Prostate gland (tissue), 2 donors: ENCODE measurements at regions not wholly inside any gene's neighbourhood (a gene's known extent, or its start where the extent isn't known, plus 50 kb on each side); places are given as distances from the start of the nearest gene placed in this dataset.

Source experiments
- DNase-seq: peaks from one replicate; pipeline ENCODE4 v3.0.0-alpha.2; 2019; ENCODE audit warnings: low spot score
- H3K27ac ChIP-seq, 2 donors: fragments of 200-600 bp; sonication (generic); 2 replicates each; pipeline ENCODE4 v1.5.1; 2017 to 2019
- H3K27me3 ChIP-seq: fragments of 200-600 bp; sonication (generic); replicated peaks from 2 replicates; pipeline ENCODE4 v1.5.1; 2019; ENCODE audit not compliant: insufficient read depth
- H3K36me3 ChIP-seq, 2 donors: fragments of 200-600 bp; sonication (generic); 1 replicate in 1 of 2; 2 replicates in 1 of 2; pipeline versions ENCODE4 v1.5.1 to v1.8.1; 2017 to 2019
- H3K4me1 ChIP-seq: fragments of 200-600 bp; sonication (generic); replicated peaks from 2 replicates; pipeline ENCODE4 v1.5.1; 2019
- H3K4me3 ChIP-seq, 2 donors: fragments of 200-600 bp; sonication (generic); 2 replicates each; pipeline ENCODE4 v1.5.1; 2017 to 2019
- H3K9me3 ChIP-seq: fragments of 200-600 bp; sonication (generic); 2 replicates; pipeline ENCODE4 v1.5.1; 2017
- CTCF ChIP-seq, 4 experiments: fragments of 200-600 bp in 2 of 4; fragments of 450-650 bp in 2 of 4; sonication (generic) in 2 of 4; IDR thresholded peaks; 1 replicate in 3 of 4; 2 replicates in 1 of 4; pipeline ENCODE4 v1.5.1; 2016 to 2019; ENCODE audit warnings: antibody characterized with exemption in 4 of 4, mild to moderate bottlenecking in 2 of 4, moderate library complexity in 2 of 4
- POLR2A ChIP-seq: fragments of 450-650 bp; IDR thresholded peaks from one replicate; pipeline ENCODE4 v1.6.1; 2016; ENCODE audit warnings: antibody characterized with exemption, mild to moderate bottlenecking
- POLR2AphosphoS5 ChIP-seq: sonication (generic); formaldehyde crosslinking; IDR thresholded peaks from one replicate; pipeline ENCODE4 v1.6.1; 2017; ENCODE audit warnings: antibody characterized with exemption
- WGBS: methylation state at CpG from one replicate; pipeline ENCODE4 v1.1.5; 2018; 5-methylcytosine and 5-hydroxymethylcytosine counted together
- intact Hi-C: fragments of 100-400 bp; cut with DNase I; formaldehyde crosslinking; loops from one replicate; pipeline ENCODE4 v1.14.2; 2022

DNA sequence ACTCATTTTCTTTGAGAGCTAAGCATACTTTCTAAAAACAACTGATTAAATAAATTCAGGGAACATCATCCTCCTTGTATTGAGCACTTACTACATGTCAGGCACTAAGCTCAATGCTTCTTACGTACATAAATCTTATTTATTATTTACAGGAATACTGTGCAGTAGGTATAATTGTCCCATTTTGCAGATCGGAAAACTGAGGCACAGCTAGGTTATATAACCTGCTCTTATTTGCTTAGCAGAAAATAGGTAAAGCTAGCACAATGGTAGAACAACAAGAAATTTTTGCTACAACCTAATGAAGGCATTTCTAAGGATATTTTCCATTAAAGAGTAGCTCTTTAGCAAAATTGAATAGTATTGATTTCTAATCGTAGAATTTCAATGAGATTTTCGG is 168.7 kb upstream of the KCNJ16 start:
- Histone ChIP-seq H3K27ac (no peak overlapping the region), H3K9me3 (no peaks in the 10 kb centered on the region), H3K4me1 (no peaks in the 10 kb centered on the region), H3K36me3 (no peaks in the 10 kb centered on the region), H3K4me3 (no peak overlapping the region), H3K27me3 (no peaks in the 10 kb centered on the region)
- TF ChIP-seq POLR2A (no peak), POLR2AphosphoS5 (no peak), CTCF (IDR thresholded peaks at IDR 0.05) (no peak)
- WGBS, result 98% methylated on average over 4 of the region's 4 CpGs
- intact Hi-C loops, result no loop called here
- no peak for DNase-seq

DNA sequence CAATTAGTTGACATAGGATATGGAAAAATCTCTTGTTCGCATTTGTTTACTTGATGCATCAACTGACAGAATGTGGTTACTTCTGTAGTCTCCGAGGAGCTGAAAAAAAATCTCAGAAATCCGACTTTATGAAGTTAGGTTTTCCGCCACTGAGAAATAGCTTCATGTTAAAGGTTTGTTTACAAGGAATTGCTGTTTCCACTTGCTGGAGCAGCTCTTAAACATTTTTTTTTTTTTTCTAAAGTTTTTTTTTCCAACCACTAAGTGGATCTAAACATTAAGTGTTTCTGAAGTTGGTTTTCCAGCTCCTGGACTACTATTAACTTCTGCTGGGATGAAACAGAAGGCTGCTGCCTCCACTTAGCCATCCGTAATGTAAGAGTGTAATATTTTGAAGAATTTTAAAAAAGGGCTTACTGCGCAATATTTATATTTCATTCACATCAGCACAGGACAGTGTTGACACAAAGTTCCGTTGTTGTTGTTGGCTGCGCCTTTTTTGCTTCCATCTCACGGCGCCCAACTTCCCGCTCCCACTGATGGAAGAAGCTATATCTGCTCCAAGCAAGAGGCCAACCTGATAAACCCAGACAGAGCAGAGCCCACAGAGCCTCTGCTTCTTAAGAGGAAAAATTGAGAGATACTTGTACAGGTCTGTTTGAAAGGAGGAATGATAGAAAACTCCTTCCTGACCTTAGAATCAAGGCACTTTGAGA is 167.7 kb upstream of the KCNJ16 start:
- TF ChIP-seq CTCF (IDR thresholded peaks at IDR 0.05) (no peak), POLR2AphosphoS5 (no peak), POLR2A (no peak)
- 85% methylated on average over 11 of the region's 11 CpGs for WGBS
- Histone ChIP-seq H3K27ac (no peak overlapping the region), H3K36me3 (no peaks in the 10 kb centered on the region), H3K4me1 (no peaks in the 10 kb centered on the region), H3K27me3 (no peaks in the 10 kb centered on the region), H3K9me3 (no peaks in the 10 kb centered on the region), H3K4me3 (no peak overlapping the region)
- intact Hi-C loops, result no loop called here
- DNase-seq, result no peak

GRCh38 chr17:69908626-69909368 is 166.2 kb upstream of the KCNJ16 start:
- intact Hi-C loops, result no loop called here
- no peaks in the 10 kb centered on the region for H3K4me1 ChIP-seq
- WGBS, result 67% methylated on average over 3 of the region's 3 CpGs

DNA sequence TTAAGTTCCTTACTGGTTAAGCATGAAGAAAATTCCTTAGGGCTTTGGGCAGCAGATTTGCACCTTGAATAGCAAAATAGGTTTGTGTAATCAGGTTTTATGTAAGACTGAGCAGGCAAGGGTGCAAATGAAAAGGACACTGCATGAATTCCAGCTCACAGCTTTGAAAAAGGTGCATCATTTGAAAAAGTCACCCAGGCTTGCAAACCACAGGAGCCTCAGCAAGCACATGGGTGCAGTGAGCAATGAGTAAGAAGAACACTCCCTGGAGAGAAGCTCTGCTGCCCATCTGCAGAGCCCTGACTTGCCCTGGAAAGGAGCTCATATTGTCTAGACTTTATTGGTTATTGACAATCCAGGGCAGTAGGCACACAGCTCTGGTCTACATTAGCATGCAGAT is 165.6 kb upstream of the KCNJ16 start:
- TF ChIP-seq POLR2A (no peak), POLR2AphosphoS5 (no peak), CTCF (IDR thresholded peaks at IDR 0.05) (no peak)
- no peaks in the 10 kb centered on the region for H3K27me3 ChIP-seq

More at GRCh38 chr17:69908626-69909368, 166.2 kb upstream of the KCNJ16 start:
- TF ChIP-seq POLR2AphosphoS5 (no peak), CTCF (IDR thresholded peaks at IDR 0.05) (no peak), POLR2A (no peak)
- no peak overlapping the region for H3K27ac ChIP-seq
- H3K36me3 ChIP-seq, result no peaks in the 10 kb centered on the region
- no peaks in the 10 kb centered on the region for H3K9me3 ChIP-seq
- no peak for DNase-seq
- no peaks in the 10 kb centered on the region for H3K27me3 ChIP-seq
- H3K4me3 ChIP-seq, result no peak overlapping the region

GRCh38 chr17:69912805-69913204 is 162.2 kb upstream of the KCNJ16 start:
- H3K36me3 ChIP-seq, result no peaks in the 10 kb centered on the region
- H3K27ac ChIP-seq, result peak overlapping the region in 1 of 2 donors; percentile 27
- TF ChIP-seq POLR2A (no peak), POLR2AphosphoS5 (no peak), CTCF (IDR thresholded peaks at IDR 0.05) (no peak)
- DNase-seq, result no peak
- H3K4me1 ChIP-seq, result no peaks in the 10 kb centered on the region
- no peaks in the 10 kb centered on the region for H3K27me3 ChIP-seq
- no peak overlapping the region for H3K4me3 ChIP-seq
- H3K9me3 ChIP-seq, result no peaks in the 10 kb centered on the region
- 33% methylated on average over 3 of the region's 3 CpGs for WGBS
- intact Hi-C loops, result no loop called here

More for the DNA sequence above, 165.6 kb upstream of the KCNJ16 start:
- no peak for DNase-seq
- Histone ChIP-seq H3K4me1 (no peaks in the 10 kb centered on the region), H3K9me3 (no peaks in the 10 kb centered on the region), H3K27ac (no peak overlapping the region), H3K4me3 (no peak overlapping the region), H3K36me3 (no peaks in the 10 kb centered on the region)
- intact Hi-C loops, result no loop called here
